ENCODE measurements at regions not wholly inside any gene's neighbourhood (a gene's known extent, or its start where the extent isn't known, plus 50 kb on each side); places are given as distances from the start of the nearest gene placed in this dataset.

- no peak overlapping the region for H3K4me3 ChIP-seq (ENCODE audit: low read depth, low read length)
- in situ Hi-C loops (cut with HindIII; ENCODE audit: low sequenced_read_pairs) = no loop called here
- no peak for TF ChIP-seq CTCF (IDR thresholded peaks at IDR 0.05; ENCODE audit: low read depth, low read length)
- DNase-seq (ENCODE audit: low read depth, low spot score) = no peak
Measured at GRCh38 chr1:68950036-68950435, 453.2 kb upstream of the DEPDC1 start.

- in situ Hi-C loops (cut with HindIII; ENCODE audit: low sequenced_read_pairs) = no loop called here
- DNase-seq (ENCODE audit: low read depth, low spot score) = no peak
- TF ChIP-seq CTCF (IDR thresholded peaks at IDR 0.05; ENCODE audit: low read depth, low read length) = no peak
- no peak overlapping the region for H3K4me3 ChIP-seq (ENCODE audit: low read depth, low read length)
Measured at GRCh38 chr1:68953311-68953710, 456.4 kb upstream of the DEPDC1 start.

GRCh38 chr1:68954841-68955240, 458.0 kb upstream of the DEPDC1 start:
- H3K4me3 ChIP-seq (ENCODE audit: low read depth, low read length) = no peak overlapping the region
- in situ Hi-C loops (cut with HindIII; ENCODE audit: low sequenced_read_pairs) = no loop called here
- peak; percentile 51 for DNase-seq (ENCODE audit: low read depth, low spot score)
- no peak for TF ChIP-seq CTCF (IDR thresholded peaks at IDR 0.05; ENCODE audit: low read depth, low read length)

GRCh38 chr1:68955424-68955823, 458.5 kb upstream of the DEPDC1 start:
- in situ Hi-C loops (cut with HindIII; ENCODE audit: low sequenced_read_pairs) = no loop called here
- peak; percentile 55 for DNase-seq (ENCODE audit: low read depth, low spot score)
- H3K4me3 ChIP-seq (ENCODE audit: low read depth, low read length) = no peak overlapping the region
- TF ChIP-seq CTCF (IDR thresholded peaks at IDR 0.05; ENCODE audit: low read depth, low read length) = no peak

GRCh38 chr1:68958958-68959357, 462.1 kb upstream of the DEPDC1 start:
- DNase-seq (ENCODE audit: low read depth, low spot score) = no peak
- in situ Hi-C loops (cut with HindIII; ENCODE audit: low sequenced_read_pairs) = no loop called here
- no peak overlapping the region for H3K4me3 ChIP-seq (ENCODE audit: low read depth, low read length)
- TF ChIP-seq CTCF (IDR thresholded peaks at IDR 0.05; ENCODE audit: low read depth, low read length) = no peak

- no peak for TF ChIP-seq CTCF (IDR thresholded peaks at IDR 0.05; ENCODE audit: low read depth, low read length)
- in situ Hi-C loops (cut with HindIII; ENCODE audit: low sequenced_read_pairs) = no loop called here
- DNase-seq (ENCODE audit: low read depth, low spot score) = peak; percentile 1
Measured at GRCh38 chr1:68959461-68960030, 462.7 kb upstream of the DEPDC1 start.

GRCh38 chr1:68961143-68961542, 464.3 kb upstream of the DEPDC1 start:
- no peak for DNase-seq (ENCODE audit: low read depth, low spot score)
- TF ChIP-seq CTCF (IDR thresholded peaks at IDR 0.05; ENCODE audit: low read depth, low read length) = no peak
- in situ Hi-C loops (cut with HindIII; ENCODE audit: low sequenced_read_pairs) = no loop called here
- no peak overlapping the region for H3K4me3 ChIP-seq (ENCODE audit: low read depth, low read length)

More at GRCh38 chr1:68959461-68960030, 462.7 kb upstream of the DEPDC1 start:
- no peak overlapping the region for H3K4me3 ChIP-seq (ENCODE audit: low read depth, low read length)

Data from astrocyte of the spinal cord (primary cell).